Chondrocyte (in vitro differentiated cells): ENCODE measurements at regions not wholly inside any gene's neighbourhood (a gene's known extent, or its start where the extent isn't known, plus 50 kb on each side); places are given as distances from the start of the nearest gene placed in this dataset.

Experiments
- DNase-seq: peaks from one replicate; pipeline ENCODE4 v3.0.0; 2021; ENCODE audit warnings: mixed read lengths, low spot score
- H3K27ac Mint-ChIP-seq: one replicate; pipeline ENCODE4 v1.8.0; 2021; ENCODE audit warnings: mild to moderate bottlenecking, moderate library complexity, mixed read lengths; ENCODE audit not compliant: unreplicated experiment
- H3K27me3 Mint-ChIP-seq: 2 replicates; pipeline ENCODE4 v1.8.0; 2021; ENCODE audit warnings: low read depth, mixed read lengths
- H3K36me3 Mint-ChIP-seq: 2 replicates; pipeline ENCODE4 v1.8.0; 2021; ENCODE audit warnings: low read depth, mixed read lengths
- H3K4me1 Mint-ChIP-seq: 2 replicates; pipeline ENCODE4 v1.8.0; 2021; ENCODE audit warnings: low read depth, mild to moderate bottlenecking, mixed read lengths
- H3K4me3 Mint-ChIP-seq: one replicate; pipeline ENCODE4 v1.8.0; 2021; ENCODE audit warnings: mild to moderate bottlenecking, moderate library complexity, mixed read lengths; ENCODE audit not compliant: unreplicated experiment
- H3K9me3 Mint-ChIP-seq: 2 replicates; pipeline ENCODE4 v1.8.0; 2021; ENCODE audit warnings: low read depth, mixed read lengths
- TF ChIP-seq, protein P1 (sequence below): fragments of 200-600 bp; sonication (generic); IDR thresholded peaks from 2 replicates; pipeline ENCODE4 v1.5.0; 2021; ENCODE audit warnings: antibody characterized with exemption, mild to moderate bottlenecking, moderate library complexity

DNA sequence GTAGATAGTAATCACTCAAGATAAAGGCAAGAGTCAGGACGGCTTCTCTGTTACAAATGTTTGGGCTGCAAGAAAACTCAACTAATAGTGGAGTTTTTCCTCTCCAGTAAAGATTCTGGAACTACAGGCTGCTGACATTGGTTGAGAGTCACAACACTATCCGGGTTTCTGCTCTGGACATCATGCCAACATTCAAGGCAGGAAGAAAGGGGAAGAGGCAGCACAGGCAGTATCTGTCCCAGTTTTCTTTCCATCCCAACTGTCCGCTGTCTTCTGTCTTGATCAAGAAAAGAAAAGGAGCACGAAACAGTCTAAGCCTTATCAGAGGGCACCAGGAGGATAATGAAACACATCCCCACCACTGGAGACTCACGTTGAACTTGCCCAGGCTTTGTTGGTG is 132.1 kb downstream of the MAIP1 start:
- no peaks in the 10 kb centered on the region for H3K9me3 Mint-ChIP-seq
- peaks cover 3% of the 10 kb centered on the region for H3K4me1 Mint-ChIP-seq
- no peaks in the 10 kb centered on the region for H3K36me3 Mint-ChIP-seq
- H3K4me3 Mint-ChIP-seq: no peak overlapping the region
- no peak overlapping the region for H3K27ac Mint-ChIP-seq
- TF ChIP-seq, protein P1, sequence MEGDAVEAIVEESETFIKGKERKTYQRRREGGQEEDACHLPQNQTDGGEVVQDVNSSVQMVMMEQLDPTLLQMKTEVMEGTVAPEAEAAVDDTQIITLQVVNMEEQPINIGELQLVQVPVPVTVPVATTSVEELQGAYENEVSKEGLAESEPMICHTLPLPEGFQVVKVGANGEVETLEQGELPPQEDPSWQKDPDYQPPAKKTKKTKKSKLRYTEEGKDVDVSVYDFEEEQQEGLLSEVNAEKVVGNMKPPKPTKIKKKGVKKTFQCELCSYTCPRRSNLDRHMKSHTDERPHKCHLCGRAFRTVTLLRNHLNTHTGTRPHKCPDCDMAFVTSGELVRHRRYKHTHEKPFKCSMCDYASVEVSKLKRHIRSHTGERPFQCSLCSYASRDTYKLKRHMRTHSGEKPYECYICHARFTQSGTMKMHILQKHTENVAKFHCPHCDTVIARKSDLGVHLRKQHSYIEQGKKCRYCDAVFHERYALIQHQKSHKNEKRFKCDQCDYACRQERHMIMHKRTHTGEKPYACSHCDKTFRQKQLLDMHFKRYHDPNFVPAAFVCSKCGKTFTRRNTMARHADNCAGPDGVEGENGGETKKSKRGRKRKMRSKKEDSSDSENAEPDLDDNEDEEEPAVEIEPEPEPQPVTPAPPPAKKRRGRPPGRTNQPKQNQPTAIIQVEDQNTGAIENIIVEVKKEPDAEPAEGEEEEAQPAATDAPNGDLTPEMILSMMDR: no peak
- no peaks in the 10 kb centered on the region for H3K27me3 Mint-ChIP-seq
- no peak for DNase-seq

DNA sequence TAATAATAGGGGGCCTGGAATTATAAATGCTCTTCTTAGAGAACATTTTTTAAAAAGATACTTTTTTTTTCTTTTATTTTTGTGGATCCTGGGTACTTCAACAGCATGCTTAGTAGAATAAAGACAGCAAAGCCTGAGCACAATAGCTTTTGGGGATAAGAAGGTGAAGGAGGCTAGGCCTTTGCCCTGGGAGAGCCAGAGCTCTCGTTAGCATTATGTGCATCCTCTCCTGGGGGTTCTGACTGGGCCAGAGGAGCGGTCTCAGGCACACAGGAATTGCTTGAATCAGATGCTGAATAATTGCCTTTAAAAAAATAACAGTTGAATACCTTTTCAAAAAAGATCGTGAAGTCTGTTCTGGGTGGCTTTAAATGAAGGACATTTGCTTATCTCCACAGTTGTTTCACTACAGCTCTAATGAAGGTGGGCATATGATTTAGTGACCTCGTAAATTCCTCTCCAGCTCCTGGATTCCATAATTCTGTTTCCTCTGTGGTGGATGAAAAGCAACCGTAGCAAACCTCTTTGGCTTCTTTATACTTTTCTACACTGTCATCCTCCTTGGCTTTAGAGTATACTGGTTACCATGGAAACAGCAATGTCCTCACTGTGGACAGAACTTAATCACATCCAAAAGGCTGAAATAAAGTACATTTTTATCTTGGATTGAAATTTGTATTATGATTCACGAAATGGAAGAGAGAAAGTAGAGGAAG is 133.8 kb downstream of the MAIP1 start:
- no peak overlapping the region for H3K27ac Mint-ChIP-seq
- H3K9me3 Mint-ChIP-seq: no peaks in the 10 kb centered on the region
- DNase-seq: no peak
- TF ChIP-seq, protein P1: no peak
- no peaks in the 10 kb centered on the region for H3K36me3 Mint-ChIP-seq
- peaks cover 5% of the 10 kb centered on the region for H3K4me1 Mint-ChIP-seq
- H3K27me3 Mint-ChIP-seq: no peaks in the 10 kb centered on the region
- no peak overlapping the region for H3K4me3 Mint-ChIP-seq

DNA sequence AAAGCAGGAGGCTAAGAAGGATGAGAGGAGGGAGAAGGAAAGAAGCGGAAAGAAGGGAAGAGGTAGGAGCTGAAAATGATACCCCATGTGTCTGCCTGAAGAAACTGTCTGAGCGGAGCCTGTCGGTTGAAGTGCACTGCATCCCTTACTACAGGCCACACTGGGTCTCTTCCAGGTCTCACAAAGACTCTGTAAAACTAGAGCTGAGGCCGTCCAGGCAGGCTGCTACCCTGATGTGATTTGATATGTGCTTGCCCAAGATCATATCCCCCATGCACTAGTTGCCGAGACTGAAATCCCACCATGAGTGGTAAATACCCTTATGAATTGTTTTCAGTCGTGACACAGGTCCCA is 134.4 kb downstream of the MAIP1 start:
- Mint-ChIP-seq H3K4me3 (no peak overlapping the region), H3K9me3 (no peaks in the 10 kb centered on the region), H3K36me3 (no peaks in the 10 kb centered on the region), H3K4me1 (peaks cover 7% of the 10 kb centered on the region), H3K27me3 (no peaks in the 10 kb centered on the region), H3K27ac (no peak overlapping the region)
- TF ChIP-seq, protein P1: no peak
- no peak for DNase-seq

DNA sequence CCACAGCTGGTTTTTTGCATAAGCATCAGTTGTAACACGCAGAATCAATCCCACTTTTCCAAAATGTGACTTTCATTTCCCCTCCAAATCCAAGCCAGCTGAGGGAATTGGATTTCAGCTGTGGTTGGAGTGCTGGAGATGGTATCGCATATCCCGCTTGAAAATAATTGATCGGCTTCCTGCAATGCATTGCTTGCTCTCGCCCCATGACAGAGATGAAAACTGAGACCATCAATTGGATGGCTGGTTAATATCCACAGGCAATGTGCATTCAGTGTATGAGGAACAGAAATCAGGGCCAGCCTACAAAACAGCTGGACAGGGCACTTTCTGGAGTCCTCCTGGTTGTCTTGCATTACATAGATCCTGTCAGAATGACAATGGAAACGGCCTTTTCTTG is 135.3 kb downstream of the MAIP1 start:
- no peaks in the 10 kb centered on the region for H3K27me3 Mint-ChIP-seq
- TF ChIP-seq, protein P1: no peak
- H3K36me3 Mint-ChIP-seq: no peaks in the 10 kb centered on the region
- H3K4me1 Mint-ChIP-seq: peaks cover 15% of the 10 kb centered on the region
- H3K9me3 Mint-ChIP-seq: no peaks in the 10 kb centered on the region
- no peak overlapping the region for H3K4me3 Mint-ChIP-seq
- no peak overlapping the region for H3K27ac Mint-ChIP-seq
- no peak for DNase-seq

DNA sequence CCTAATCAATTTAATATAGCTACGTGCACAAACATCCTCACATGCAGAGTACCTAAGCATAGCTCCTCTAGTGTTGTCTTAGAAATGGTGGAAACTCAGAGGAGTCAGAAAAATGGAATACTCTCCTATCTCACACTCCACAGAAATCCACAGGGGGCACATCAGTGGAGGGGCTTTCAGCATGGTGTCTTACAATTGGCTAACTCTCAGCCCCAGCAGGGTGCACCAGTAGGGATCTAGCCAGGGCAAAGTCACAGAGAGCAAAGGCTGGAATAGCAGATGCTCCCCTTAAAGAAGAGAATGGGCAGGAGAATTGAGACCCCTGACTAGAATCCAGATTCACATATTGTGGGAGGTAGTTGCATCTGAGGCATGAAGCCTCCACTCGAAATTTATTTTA is 135.7 kb downstream of the MAIP1 start:
- peaks cover 15% of the 10 kb centered on the region for H3K4me1 Mint-ChIP-seq
- H3K36me3 Mint-ChIP-seq: no peaks in the 10 kb centered on the region
- no peak overlapping the region for H3K27ac Mint-ChIP-seq
- TF ChIP-seq, protein P1: no peak
- DNase-seq: no peak
- H3K4me3 Mint-ChIP-seq: no peak overlapping the region
- H3K27me3 Mint-ChIP-seq: no peaks in the 10 kb centered on the region
- no peaks in the 10 kb centered on the region for H3K9me3 Mint-ChIP-seq
